ENCODE measurements at regions not wholly inside any gene's neighbourhood (a gene's known extent, or its start where the extent isn't known, plus 50 kb on each side); places are given as distances from the start of the nearest gene placed in this dataset.

GRCh38 chr3:73759297-73759711, 134.6 kb upstream of the PDZRN3 start:
- Mint-ChIP-seq H3K27me3 (no peaks in the 10 kb centered on the region), H3K36me3 (no peaks in the 10 kb centered on the region), H3K9me3 (peaks cover 1% of the 10 kb centered on the region), H3K4me1 (no peaks in the 10 kb centered on the region), H3K4me3 (no peak overlapping the region), H3K27ac (no peak overlapping the region)
- POLR2A ChIA-PET: no interaction called here
- DNase-seq (no peak), ATAC-seq (ENCODE audit: low read depth) (no peak)

- POLR2A ChIA-PET: no interaction called here
- DNase-seq: no peak
- Mint-ChIP-seq H3K4me1 (no peaks in the 10 kb centered on the region), H3K27ac (no peak overlapping the region), H3K4me3 (no peak overlapping the region), H3K9me3 (peaks cover 1% of the 10 kb centered on the region), H3K27me3 (no peaks in the 10 kb centered on the region), H3K36me3 (no peaks in the 10 kb centered on the region)
- ATAC-seq (ENCODE audit: low read depth): no peak
Measured at GRCh38 chr3:73757536-73757935, 132.8 kb upstream of the PDZRN3 start.

GRCh38 chr3:73753985-73754384, 129.2 kb upstream of the PDZRN3 start:
- Mint-ChIP-seq H3K27me3 (no peaks in the 10 kb centered on the region), H3K9me3 (peaks cover 1% of the 10 kb centered on the region), H3K27ac (no peak overlapping the region), H3K36me3 (no peaks in the 10 kb centered on the region), H3K4me3 (no peak overlapping the region), H3K4me1 (no peaks in the 10 kb centered on the region)
- no peak for DNase-seq
- POLR2A ChIA-PET: no interaction called here
- no peak for ATAC-seq (ENCODE audit: low read depth)

GRCh38 chr3:73752338-73752737, 127.6 kb upstream of the PDZRN3 start:
- POLR2A ChIA-PET: no interaction called here
- DNase-seq: no peak
- H3K9me3 Mint-ChIP-seq: peaks cover 1% of the 10 kb centered on the region

GRCh38 chr3:73746623-73747022, 121.9 kb upstream of the PDZRN3 start:
- no peaks in the 10 kb centered on the region for H3K27me3 Mint-ChIP-seq
- ATAC-seq (ENCODE audit: low read depth) (no peak), DNase-seq (no peak)
- POLR2A ChIA-PET: no interaction called here
- H3K27ac Mint-ChIP-seq: no peak overlapping the region
- no peaks in the 10 kb centered on the region for H3K9me3 Mint-ChIP-seq
- no peak overlapping the region for H3K4me3 Mint-ChIP-seq
- H3K4me1 Mint-ChIP-seq: no peaks in the 10 kb centered on the region
- H3K36me3 Mint-ChIP-seq: no peaks in the 10 kb centered on the region

More at GRCh38 chr3:73752338-73752737, 127.6 kb upstream of the PDZRN3 start:
- no peak for ATAC-seq (ENCODE audit: low read depth)
- no peak overlapping the region for H3K27ac Mint-ChIP-seq
- H3K4me3 Mint-ChIP-seq: no peak overlapping the region
- H3K36me3 Mint-ChIP-seq: no peaks in the 10 kb centered on the region
- H3K27me3 Mint-ChIP-seq: no peaks in the 10 kb centered on the region
- H3K4me1 Mint-ChIP-seq: no peaks in the 10 kb centered on the region

GRCh38 chr3:73745526-73746191, 120.9 kb upstream of the PDZRN3 start:
- no peaks in the 10 kb centered on the region for H3K4me1 Mint-ChIP-seq
- POLR2A ChIA-PET: no interaction called here
- H3K36me3 Mint-ChIP-seq: no peaks in the 10 kb centered on the region
- ATAC-seq (ENCODE audit: low read depth): no peak
- no peaks in the 10 kb centered on the region for H3K27me3 Mint-ChIP-seq
- DNase-seq: no peak
- no peak overlapping the region for H3K27ac Mint-ChIP-seq
- no peak overlapping the region for H3K4me3 Mint-ChIP-seq
- no peaks in the 10 kb centered on the region for H3K9me3 Mint-ChIP-seq

- no peak for ATAC-seq (ENCODE audit: low read depth)
Measured at GRCh38 chr3:73743551-73743950, 118.8 kb upstream of the PDZRN3 start.

GRCh38 chr3:73739791-73740453, 115.2 kb upstream of the PDZRN3 start:
- no peaks in the 10 kb centered on the region for H3K27me3 Mint-ChIP-seq
- no peak overlapping the region for H3K27ac Mint-ChIP-seq
- POLR2A ChIA-PET: no interaction called here
- no peaks in the 10 kb centered on the region for H3K4me1 Mint-ChIP-seq
- no peak for ATAC-seq (ENCODE audit: low read depth)
- no peaks in the 10 kb centered on the region for H3K36me3 Mint-ChIP-seq
- no peaks in the 10 kb centered on the region for H3K9me3 Mint-ChIP-seq
- no peak for DNase-seq
- H3K4me3 Mint-ChIP-seq: no peak overlapping the region

More at GRCh38 chr3:73743551-73743950, 118.8 kb upstream of the PDZRN3 start:
- H3K27me3 Mint-ChIP-seq: no peaks in the 10 kb centered on the region
- H3K4me1 Mint-ChIP-seq: no peaks in the 10 kb centered on the region
- H3K9me3 Mint-ChIP-seq: no peaks in the 10 kb centered on the region
- H3K36me3 Mint-ChIP-seq: no peaks in the 10 kb centered on the region
- no peak overlapping the region for H3K27ac Mint-ChIP-seq
- POLR2A ChIA-PET: no interaction called here
- no peak for DNase-seq
- H3K4me3 Mint-ChIP-seq: no peak overlapping the region

- DNase-seq: no peak
Measured at GRCh38 chr3:73738711-73739110, 114.0 kb upstream of the PDZRN3 start.

GRCh38 chr3:73734211-73735089, 109.7 kb upstream of the PDZRN3 start:
- H3K4me1 Mint-ChIP-seq: no peaks in the 10 kb centered on the region
- POLR2A ChIA-PET: no interaction called here
- ATAC-seq (ENCODE audit: low read depth): no peak
- H3K27ac Mint-ChIP-seq: no peak overlapping the region
- H3K27me3 Mint-ChIP-seq: no peaks in the 10 kb centered on the region
- no peak for DNase-seq
- H3K36me3 Mint-ChIP-seq: no peaks in the 10 kb centered on the region
- no peaks in the 10 kb centered on the region for H3K9me3 Mint-ChIP-seq
- H3K4me3 Mint-ChIP-seq: no peak overlapping the region

More at GRCh38 chr3:73738711-73739110, 114.0 kb upstream of the PDZRN3 start:
- ATAC-seq (ENCODE audit: low read depth): no peak
- POLR2A ChIA-PET: no interaction called here
- H3K9me3 Mint-ChIP-seq: no peaks in the 10 kb centered on the region
- H3K4me3 Mint-ChIP-seq: no peak overlapping the region
- H3K27ac Mint-ChIP-seq: no peak overlapping the region
- H3K27me3 Mint-ChIP-seq: no peaks in the 10 kb centered on the region
- H3K36me3 Mint-ChIP-seq: no peaks in the 10 kb centered on the region
- H3K4me1 Mint-ChIP-seq: no peaks in the 10 kb centered on the region

GRCh38 chr3:73733746-73734145, 109.0 kb upstream of the PDZRN3 start:
- no peaks in the 10 kb centered on the region for H3K9me3 Mint-ChIP-seq
- H3K4me3 Mint-ChIP-seq: no peak overlapping the region
- ATAC-seq (ENCODE audit: low read depth): no peak
- no peaks in the 10 kb centered on the region for H3K27me3 Mint-ChIP-seq
- H3K4me1 Mint-ChIP-seq: no peaks in the 10 kb centered on the region
- H3K27ac Mint-ChIP-seq: no peak overlapping the region
- DNase-seq: no peak
- no peaks in the 10 kb centered on the region for H3K36me3 Mint-ChIP-seq
- POLR2A ChIA-PET: no interaction called here

GRCh38 chr3:73729969-73730440, 105.3 kb upstream of the PDZRN3 start:
- Mint-ChIP-seq H3K36me3 (no peaks in the 10 kb centered on the region), H3K27ac (no peak overlapping the region)

GRCh38 chr3:73727854-73728253, 103.1 kb upstream of the PDZRN3 start:
- POLR2A ChIA-PET: no interaction called here
- no peak overlapping the region for H3K27ac Mint-ChIP-seq

More at GRCh38 chr3:73729969-73730440, 105.3 kb upstream of the PDZRN3 start:
- H3K27me3 Mint-ChIP-seq: no peaks in the 10 kb centered on the region
- no peak overlapping the region for H3K4me3 Mint-ChIP-seq
- POLR2A ChIA-PET: no interaction called here
- no peaks in the 10 kb centered on the region for H3K9me3 Mint-ChIP-seq
- DNase-seq: no peak
- no peak for ATAC-seq (ENCODE audit: low read depth)
- no peaks in the 10 kb centered on the region for H3K4me1 Mint-ChIP-seq

More at GRCh38 chr3:73727854-73728253, 103.1 kb upstream of the PDZRN3 start:
- Mint-ChIP-seq H3K36me3 (no peaks in the 10 kb centered on the region), H3K4me1 (no peaks in the 10 kb centered on the region), H3K9me3 (peaks cover 2% of the 10 kb centered on the region), H3K27me3 (no peaks in the 10 kb centered on the region), H3K4me3 (no peak overlapping the region)
- DNase-seq: no peak
- no peak for ATAC-seq (ENCODE audit: low read depth)
